Suprapubic skin (tissue), 4 donors: ENCODE measurements at regions not wholly inside any gene's neighbourhood (a gene's known extent, or its start where the extent isn't known, plus 50 kb on each side); places are given as distances from the start of the nearest gene placed in this dataset.

ENCODE experiments used
- DNase-seq, 2 donors: peaks; one replicate each; pipeline ENCODE4 v3.0.0-alpha.2; 2019; ENCODE audit warnings: low spot score in 2 of 2
- H3K27ac ChIP-seq: fragments of 200-600 bp; sonication (generic); one replicate; pipeline ENCODE4 v1.5.1; 2019
- H3K27me3 ChIP-seq: fragments of 200-600 bp; sonication (generic); one replicate; pipeline ENCODE4 v1.5.1; 2019
- H3K36me3 ChIP-seq: fragments of 200-600 bp; sonication (generic); one replicate; pipeline ENCODE4 v1.5.1; 2019
- H3K4me1 ChIP-seq: fragments of 200-600 bp; sonication (generic); one replicate; pipeline ENCODE4 v1.5.1; 2019
- H3K4me3 ChIP-seq: fragments of 200-600 bp; sonication (generic); one replicate; pipeline ENCODE4 v1.5.1; 2019; ENCODE audit warnings: mild to moderate bottlenecking
- H3K9me3 ChIP-seq: fragments of 200-600 bp; sonication (generic); one replicate; pipeline ENCODE4 v1.5.1; 2019
- CTCF ChIP-seq, 2 donors: fragments of 200-600 bp in 1 of 2; fragments of 450-650 bp in 1 of 2; sonication (generic) in 1 of 2; IDR thresholded peaks; one replicate each; pipeline ENCODE4 v1.5.1; 2016 to 2019; ENCODE audit warnings: antibody characterized with exemption in 2 of 2, mild to moderate bottlenecking in 1 of 2, moderate library complexity in 1 of 2
- EP300 ChIP-seq: sonication (generic); formaldehyde crosslinking; IDR thresholded peaks from one replicate; pipeline ENCODE4 v1.6.1; 2017; ENCODE audit warnings: antibody characterized with exemption
- POLR2A ChIP-seq, 2 donors: fragments of 450-650 bp; IDR thresholded peaks; one replicate each; pipeline ENCODE4 v1.6.1; 2017; ENCODE audit warnings: antibody characterized with exemption in 2 of 2, mild to moderate bottlenecking in 2 of 2, moderate library complexity in 2 of 2
- POLR2AphosphoS5 ChIP-seq, 3 donors: sonication (generic); formaldehyde crosslinking; IDR thresholded peaks; one replicate each; pipeline ENCODE4 v1.6.1; 2017; ENCODE audit warnings: antibody characterized with exemption in 3 of 3
- WGBS: methylation state at CpG from one replicate; pipeline ENCODE4 v1.1.5; 2018; 5-methylcytosine and 5-hydroxymethylcytosine counted together

- Histone ChIP-seq H3K4me1 (no peaks in the 10 kb centered on the region), H3K27ac (no peak overlapping the region), H3K4me3 (no peak overlapping the region), H3K9me3 (peaks cover 4% of the 10 kb centered on the region), H3K27me3 (no peaks in the 10 kb centered on the region), H3K36me3 (no peaks in the 10 kb centered on the region)
- DNase-seq = no peak
- TF ChIP-seq CTCF (IDR thresholded peaks at IDR 0.05) = no peak
- no peak for TF ChIP-seq EP300
- no peak for TF ChIP-seq POLR2A (IDR thresholded peaks at IDR 0.05)
- no peak for TF ChIP-seq POLR2AphosphoS5 (IDR thresholded peaks at IDR 0.05)
- 86% methylated on average over 6 of the region's 6 CpGs for WGBS
These were observed 589.6 kb downstream of the IGSF11 start for GRCh38 chr3:118445036-118445435.

- TF ChIP-seq POLR2A (IDR thresholded peaks at IDR 0.05) = no peak
- TF ChIP-seq CTCF (IDR thresholded peaks at IDR 0.05) = no peak
- TF ChIP-seq POLR2AphosphoS5 (IDR thresholded peaks at IDR 0.05) = no peak
- TF ChIP-seq EP300 = no peak
- Histone ChIP-seq H3K4me3 (no peak overlapping the region), H3K9me3 (peaks cover 4% of the 10 kb centered on the region), H3K36me3 (no peaks in the 10 kb centered on the region), H3K4me1 (no peaks in the 10 kb centered on the region), H3K27ac (no peak overlapping the region), H3K27me3 (no peaks in the 10 kb centered on the region)
- no peak for DNase-seq
These were observed 587.3 kb downstream of the IGSF11 start for GRCh38 chr3:118447339-118447738.

GRCh38 chr3:118466795-118467330 is 567.8 kb downstream of the IGSF11 start:
- WGBS = 75% methylated on average over 2 of the region's 2 CpGs
- Histone ChIP-seq H3K9me3 (no peaks in the 10 kb centered on the region), H3K27ac (no peak overlapping the region), H3K4me3 (no peak overlapping the region), H3K4me1 (no peaks in the 10 kb centered on the region), H3K36me3 (no peaks in the 10 kb centered on the region), H3K27me3 (no peaks in the 10 kb centered on the region)
- no peak for TF ChIP-seq POLR2AphosphoS5 (IDR thresholded peaks at IDR 0.05)
- TF ChIP-seq POLR2A (IDR thresholded peaks at IDR 0.05) = no peak
- TF ChIP-seq CTCF (IDR thresholded peaks at IDR 0.05) = no peak
- TF ChIP-seq EP300 = no peak
- no peak for DNase-seq

- Histone ChIP-seq H3K27ac (no peak overlapping the region), H3K27me3 (no peaks in the 10 kb centered on the region), H3K4me1 (no peaks in the 10 kb centered on the region), H3K36me3 (no peaks in the 10 kb centered on the region), H3K4me3 (no peak overlapping the region), H3K9me3 (no peaks in the 10 kb centered on the region)
- TF ChIP-seq EP300 (no peak), CTCF (IDR thresholded peaks at IDR 0.05) (no peak), POLR2A (IDR thresholded peaks at IDR 0.05) (no peak), POLR2AphosphoS5 (IDR thresholded peaks at IDR 0.05) (no peak)
- no peak for DNase-seq
These were observed 565.8 kb downstream of the IGSF11 start for GRCh38 chr3:118468801-118469200.

- Histone ChIP-seq H3K4me3 (no peak overlapping the region), H3K27ac (no peak overlapping the region), H3K4me1 (no peaks in the 10 kb centered on the region), H3K36me3 (no peaks in the 10 kb centered on the region), H3K27me3 (no peaks in the 10 kb centered on the region), H3K9me3 (no peaks in the 10 kb centered on the region)
- TF ChIP-seq POLR2AphosphoS5 (IDR thresholded peaks at IDR 0.05) (no peak), EP300 (no peak), CTCF (IDR thresholded peaks at IDR 0.05) (no peak), POLR2A (IDR thresholded peaks at IDR 0.05) (no peak)
- no peak for DNase-seq
- WGBS = 63% methylated on average over 1 of the region's 1 CpG
These were observed 562.1 kb downstream of the IGSF11 start for GRCh38 chr3:118472586-118472985.
